ENCODE measurements at regions not wholly inside any gene's neighbourhood (a gene's known extent, or its start where the extent isn't known, plus 50 kb on each side); places are given as distances from the start of the nearest gene placed in this dataset.
"Not testable (repeated sequence)": the region's sequence is repeated elsewhere in the genome, so short reads cannot be mapped to it uniquely, and the experiment has no call there.

DNA sequence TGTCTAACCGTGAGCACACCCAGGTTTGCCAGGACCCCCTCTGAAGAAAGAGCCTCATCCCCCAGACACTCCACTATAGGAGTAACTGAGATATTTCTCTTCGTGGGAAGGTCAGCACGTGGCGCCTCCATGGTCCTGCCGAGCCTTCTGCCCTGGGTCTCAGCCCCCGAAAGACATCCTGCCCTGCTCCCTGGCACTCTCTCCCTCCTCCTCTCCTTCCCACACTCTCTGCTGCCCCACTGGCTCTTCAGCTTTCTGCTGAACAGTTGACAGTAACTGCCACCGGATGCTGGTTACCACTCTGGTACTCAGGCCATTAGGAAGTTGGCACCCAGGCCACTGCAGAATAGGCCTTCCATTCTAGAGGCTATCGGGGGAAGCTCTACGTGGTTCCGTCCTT is 185.2 kb downstream of the UACA start:
- DNase-seq (ENCODE audit: low read depth, low spot score) = no peak

DNA sequence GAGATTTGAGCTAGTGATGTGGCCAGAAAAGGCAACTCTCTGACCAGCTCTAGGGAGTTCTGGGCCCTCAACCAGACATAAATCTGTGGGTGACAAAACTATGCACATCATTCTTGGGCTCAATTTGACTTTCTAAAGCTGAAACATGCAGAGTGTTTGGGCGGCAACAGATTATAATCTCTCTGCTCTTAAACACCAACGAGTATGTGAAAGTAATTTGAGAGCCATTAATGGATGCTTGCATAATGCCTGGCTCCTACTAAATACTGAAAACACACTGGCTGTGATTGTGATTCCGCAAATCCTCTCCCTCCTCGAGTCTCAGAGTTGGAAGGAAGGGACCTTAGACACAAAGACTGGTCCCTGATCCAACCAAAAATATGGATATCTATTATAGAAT is 186.7 kb downstream of the UACA start:
- no peak for DNase-seq (ENCODE audit: low read depth, low spot score)

GRCh38 chr15:70576276-70576675 is 187.1 kb downstream of the UACA start:
- no peak for DNase-seq (ENCODE audit: low read depth, low spot score)

- DNase-seq (ENCODE audit: low read depth, low spot score) = no peak
Observed at GRCh38 chr15:70575231-70576226, 187.8 kb downstream of the UACA start.

DNA sequence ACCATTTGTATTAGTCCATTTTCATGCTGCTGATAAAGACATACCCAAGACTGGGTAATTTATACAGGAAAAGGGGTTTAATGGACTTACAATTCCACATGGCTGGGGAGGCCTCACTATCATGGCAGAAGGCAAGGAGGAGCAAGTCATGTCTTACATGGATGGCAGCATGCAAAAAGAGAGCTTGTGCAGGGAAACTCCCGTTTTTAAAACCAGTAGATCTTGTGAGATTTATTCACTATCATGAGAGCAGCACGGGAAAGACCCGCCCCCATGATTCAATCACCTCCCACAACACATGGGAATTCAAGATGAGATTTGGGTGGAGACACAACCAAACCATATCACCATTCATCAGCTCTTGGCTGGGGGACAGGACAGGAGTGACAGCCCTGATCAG is 189.0 kb downstream of the UACA start:
- not testable (repeated sequence) for DNase-seq (ENCODE audit: low read depth, low spot score)

DNA sequence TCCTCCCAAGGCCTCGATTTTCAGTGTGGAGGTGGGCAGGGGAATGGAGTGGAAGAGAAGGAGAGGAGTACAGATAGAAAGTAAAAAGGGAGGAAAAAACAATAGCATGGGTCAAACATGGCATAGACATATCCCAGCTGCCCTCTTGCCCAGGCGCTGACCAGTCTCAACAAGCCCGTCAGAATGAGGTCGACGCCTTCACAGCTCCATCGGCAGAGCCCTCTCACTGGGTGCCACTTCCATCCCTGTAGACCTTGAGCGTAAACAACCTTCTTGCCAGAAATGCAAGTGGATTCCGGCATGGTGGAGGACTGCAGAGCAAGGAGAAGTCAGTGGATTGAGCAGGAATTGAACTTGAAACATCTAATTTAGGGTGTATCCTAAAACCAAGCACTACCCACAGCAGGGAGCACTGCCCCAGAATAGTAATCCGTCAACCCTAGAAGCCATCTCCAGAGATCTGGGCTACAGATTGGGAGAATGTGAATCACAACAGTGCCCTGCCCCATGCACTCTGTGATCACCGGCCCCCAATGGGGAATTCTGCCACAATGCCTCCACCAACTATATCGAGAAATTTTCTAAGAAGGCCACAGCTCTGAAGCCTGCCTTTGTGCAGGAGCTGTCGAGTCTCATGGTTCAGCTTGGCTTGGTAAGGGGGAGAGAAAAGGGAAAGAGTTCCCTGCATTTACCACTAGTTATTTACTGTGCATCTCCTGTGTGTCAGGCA is 190.1 kb downstream of the UACA start:
- no peak for DNase-seq (ENCODE audit: low read depth, low spot score)

DNA sequence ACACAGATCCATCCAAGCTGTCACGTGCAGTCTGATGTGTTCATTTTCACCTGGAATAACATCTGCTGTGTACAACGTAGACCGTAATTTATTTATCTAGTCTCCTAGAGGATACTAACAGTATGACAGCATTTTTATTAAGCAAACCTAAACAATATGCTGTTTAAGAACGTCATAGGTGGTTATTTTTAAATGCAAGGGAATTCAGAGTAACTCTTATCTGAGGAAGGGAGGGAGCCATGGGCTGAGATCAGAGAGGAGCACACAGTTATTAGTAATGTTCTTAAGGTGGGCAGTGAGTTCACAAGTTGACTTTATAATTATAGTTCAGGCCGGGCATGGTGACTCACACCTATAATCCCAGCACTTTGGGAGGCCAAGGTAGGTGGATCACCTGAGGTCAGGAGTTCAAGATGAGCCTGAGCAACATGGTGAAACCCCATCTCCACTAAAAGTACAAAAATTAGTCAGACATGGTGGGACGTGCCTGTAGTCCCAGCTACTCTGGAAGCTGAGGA is 193.6 kb downstream of the UACA start:
- no peak for DNase-seq (ENCODE audit: low read depth, low spot score)

DNA sequence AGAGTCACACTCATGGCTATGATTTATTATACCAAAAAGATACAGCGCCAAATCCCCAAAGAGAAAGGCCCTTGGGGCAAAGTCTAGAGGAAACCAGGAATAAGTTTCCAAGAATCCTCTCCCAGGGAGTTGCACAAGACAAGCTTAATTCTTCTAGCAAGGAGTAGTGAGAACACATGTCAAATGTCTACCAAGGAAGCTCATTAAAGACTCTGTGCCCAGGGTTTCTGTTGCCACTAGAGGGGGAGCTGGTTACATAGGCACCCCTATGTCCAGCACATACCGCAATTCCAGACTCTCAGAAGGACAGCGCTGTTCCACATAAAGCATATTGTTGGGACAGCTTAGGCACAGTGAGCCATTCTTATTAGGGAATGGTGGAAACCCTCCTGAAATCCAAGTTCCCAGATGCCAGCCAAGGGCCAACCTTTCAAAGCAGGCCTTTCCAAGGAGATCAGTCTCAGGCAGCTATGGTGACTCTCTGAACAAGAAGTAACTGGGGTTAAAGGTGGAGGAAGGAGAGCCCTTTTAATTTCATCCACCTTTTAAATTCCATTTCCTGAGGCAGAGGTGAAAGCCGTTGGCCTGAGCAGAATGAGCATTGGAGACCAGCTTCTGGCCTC is 194.2 kb downstream of the UACA start:
- DNase-seq (ENCODE audit: low read depth, low spot score) = no peak

DNA sequence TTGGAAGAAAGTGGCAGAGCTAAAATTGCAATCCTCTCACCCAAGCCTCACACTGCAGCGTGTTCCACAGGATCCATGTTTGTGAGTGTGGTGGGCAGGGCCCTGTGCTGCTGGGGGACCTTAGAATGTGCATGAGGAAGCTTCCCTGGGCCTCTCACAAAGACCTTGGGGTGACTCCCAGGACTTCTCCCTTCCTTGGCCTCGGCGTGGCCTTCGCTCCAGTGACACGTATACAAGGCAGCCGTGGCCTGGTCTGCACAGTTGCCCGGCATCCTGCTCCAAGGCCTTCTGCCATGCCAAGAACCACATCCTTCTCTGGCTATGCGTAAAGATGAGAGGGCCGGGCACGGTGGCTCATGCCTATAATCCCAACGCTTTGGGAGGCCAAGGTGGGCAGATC is 196.4 kb downstream of the UACA start:
- no peak for DNase-seq (ENCODE audit: low read depth, low spot score)

GRCh38 chr15:70566047-70566835 is 197.1 kb downstream of the UACA start:
- no peak for DNase-seq (ENCODE audit: low read depth, low spot score)

DNA sequence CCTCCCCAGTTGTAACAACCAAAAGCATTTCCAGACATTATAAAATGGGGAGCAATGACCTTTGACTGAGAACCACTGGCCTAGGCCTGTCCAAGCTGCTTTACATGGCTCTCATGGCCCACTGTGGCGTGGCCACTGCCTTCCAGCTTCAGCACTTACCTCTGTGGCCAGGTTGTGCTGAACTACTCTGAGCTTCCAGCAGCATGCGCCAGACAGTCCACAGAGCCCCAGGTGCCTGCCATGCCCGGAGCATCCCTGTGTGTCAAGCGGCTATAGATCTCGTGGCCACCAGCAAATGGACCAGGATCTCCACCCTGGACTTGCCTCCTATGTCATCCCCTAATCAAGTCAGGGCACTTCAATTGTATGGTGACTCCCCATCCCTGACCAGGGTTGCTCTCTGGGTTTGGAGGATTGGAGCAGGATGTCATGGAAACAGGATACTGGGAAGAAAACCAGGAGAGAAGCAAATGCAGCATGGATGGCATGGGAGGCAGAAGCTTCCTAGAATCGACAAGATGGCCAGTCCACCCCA is 199.7 kb downstream of the UACA start:
- no peak for DNase-seq (ENCODE audit: low read depth, low spot score)

GRCh38 chr15:70562906-70563305 is 200.5 kb downstream of the UACA start:
- DNase-seq (ENCODE audit: low read depth, low spot score) = no peak

DNA sequence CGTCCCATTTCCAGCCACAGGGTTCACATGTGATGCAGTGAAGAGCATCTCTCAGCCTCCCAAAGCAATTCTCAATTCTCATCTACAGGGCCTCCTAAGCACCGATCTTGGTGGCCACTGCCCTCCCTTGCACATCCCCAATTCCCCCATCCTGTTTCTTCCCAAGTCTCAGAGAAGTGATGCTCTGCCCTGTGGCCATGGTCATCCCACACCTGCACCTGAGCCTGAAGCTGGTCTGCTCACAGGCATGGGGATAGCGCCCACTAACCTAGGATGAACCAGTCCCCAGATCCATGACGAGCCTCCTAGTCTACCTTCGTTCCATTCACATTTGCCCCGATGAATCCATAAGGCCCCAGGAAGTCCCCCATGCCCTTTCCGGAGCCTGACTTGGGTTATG is 201.5 kb downstream of the UACA start:
- no peak for DNase-seq (ENCODE audit: low read depth, low spot score)

- DNase-seq (ENCODE audit: low read depth, low spot score) = no peak
Observed at GRCh38 chr15:70560617-70561328, 202.6 kb downstream of the UACA start.

DNA sequence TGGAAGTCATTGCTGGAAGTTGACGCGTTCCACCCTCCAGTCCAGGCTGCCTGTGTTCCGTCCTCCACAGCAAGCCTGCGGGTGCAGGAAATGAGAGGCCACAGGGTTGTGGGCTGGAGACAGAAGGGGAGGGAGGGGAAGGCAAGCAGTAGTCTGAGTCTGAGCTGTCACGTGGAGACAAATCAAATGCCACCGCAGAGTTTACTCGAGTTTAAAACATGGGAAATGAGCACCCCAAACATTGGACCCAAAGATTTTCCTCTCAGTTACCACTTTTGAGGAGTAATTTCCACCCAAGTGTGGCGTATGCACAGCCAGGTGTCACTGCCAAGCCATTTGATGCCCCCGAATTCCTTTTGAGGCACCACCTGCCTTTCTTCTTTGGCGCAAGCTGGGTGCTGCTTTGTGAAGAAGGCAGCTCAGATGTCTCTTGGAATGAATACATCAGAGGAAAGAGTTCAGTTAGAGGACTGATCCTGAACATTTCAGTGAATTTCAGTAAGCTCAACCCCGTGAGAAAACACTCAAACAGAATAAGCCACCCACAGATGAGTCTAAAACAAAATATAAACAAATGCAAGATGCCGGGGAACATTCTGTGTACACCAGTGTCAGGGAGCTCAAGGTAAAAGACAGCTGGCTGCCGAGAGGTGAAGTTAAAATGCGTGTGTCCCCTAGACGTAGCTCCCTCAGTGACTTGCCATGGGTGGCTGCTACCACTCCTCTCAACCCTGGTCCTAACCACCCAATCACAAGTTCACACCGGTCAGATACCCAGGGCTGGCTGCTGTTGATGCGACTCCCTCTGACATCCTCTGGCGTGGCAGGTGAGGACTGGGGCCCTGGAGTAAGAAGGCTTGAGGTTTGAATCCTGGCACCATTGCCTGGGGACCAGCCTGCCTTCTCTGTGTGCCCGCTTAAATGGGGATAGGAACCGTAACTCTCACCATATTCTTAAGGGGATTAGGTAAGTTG is 203.8 kb downstream of the UACA start:
- DNase-seq (ENCODE audit: low read depth, low spot score) = no peak

- no peak for DNase-seq (ENCODE audit: low read depth, low spot score)
Observed at GRCh38 chr15:70558406-70559264, 204.7 kb downstream of the UACA start.

DNA sequence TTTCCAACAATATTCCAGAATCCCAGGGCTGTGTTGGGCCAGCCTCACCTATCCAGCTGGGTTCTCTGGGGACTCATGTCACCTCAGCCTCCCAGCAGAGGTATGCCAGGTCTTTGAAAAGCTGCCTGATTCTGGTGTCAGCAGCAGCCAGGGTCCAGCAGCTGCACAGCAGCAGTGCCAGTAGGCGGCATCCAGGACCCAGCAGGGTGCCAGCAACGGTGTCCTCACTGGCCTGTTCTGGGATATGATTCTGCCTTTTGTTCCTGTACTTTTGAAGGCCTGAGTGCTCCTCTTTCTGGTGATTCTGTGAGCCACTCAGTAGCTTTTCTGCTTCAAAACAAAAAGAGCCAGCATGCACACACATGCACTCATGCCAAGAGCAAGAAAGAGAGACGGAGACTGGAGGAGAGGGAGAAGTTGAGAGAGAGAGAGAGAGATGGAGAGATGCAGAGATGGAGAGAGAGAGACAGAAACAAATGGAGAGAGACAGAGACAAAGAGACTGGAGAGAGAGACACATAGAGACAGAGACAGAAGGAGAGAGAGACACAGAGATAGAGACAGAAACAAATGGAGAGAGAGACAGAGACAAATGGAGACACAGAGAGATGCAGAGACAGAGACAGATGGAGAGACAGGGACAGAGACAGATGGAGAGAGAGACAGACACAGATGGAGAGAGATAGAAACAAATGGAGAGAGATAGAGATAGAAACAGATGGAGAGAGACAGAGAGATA is 205.7 kb downstream of the UACA start:
- no peak for DNase-seq (ENCODE audit: low read depth, low spot score)

GRCh38 chr15:70556779-70557178 is 206.6 kb downstream of the UACA start:
- no peak for DNase-seq (ENCODE audit: low read depth, low spot score)

Data from iPS DF 19.7 (cell line).